ENCODE measurements at regions not wholly inside any gene's neighbourhood (a gene's known extent, or its start where the extent isn't known, plus 50 kb on each side); places are given as distances from the start of the nearest gene placed in this dataset.
A peak's percentile ranks its signal among the peaks of the same experiment; 100 is the strongest.
"Not testable (repeated sequence)": the region's sequence is repeated elsewhere in the genome, so short reads cannot be mapped to it uniquely, and the experiment has no call there.

DNA sequence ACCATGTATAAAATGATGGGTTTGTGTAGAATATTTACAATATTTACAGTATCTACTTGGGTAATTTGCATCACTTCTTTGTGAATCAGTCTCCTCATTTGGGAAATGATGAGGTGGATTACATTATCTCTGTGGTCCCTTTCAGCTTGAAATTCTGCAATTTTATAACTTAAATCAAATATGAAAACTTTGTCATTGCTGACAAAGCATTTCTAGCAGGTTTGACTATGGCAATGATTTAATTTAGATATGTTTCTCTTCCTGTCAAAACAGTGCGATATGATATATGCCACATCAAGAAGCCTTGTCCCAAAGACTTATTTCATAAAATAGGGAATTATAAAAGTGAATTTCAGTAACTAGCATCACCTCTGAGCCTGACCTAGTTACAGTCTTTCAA is 315.8 kb upstream of the MEIS2 start:
- Histone ChIP-seq H3K27me3 (ENCODE audit: insufficient read depth, low read length) (no peaks in the 10 kb centered on the region), H3K36me3 (ENCODE audit: insufficient read depth, low read length) (no peaks in the 10 kb centered on the region), H3K9me3 (ENCODE audit: insufficient read depth, low read depth, low read length) (no peaks in the 10 kb centered on the region), H3K27ac (ENCODE audit: low read depth, low read length) (no peak overlapping the region), H3K4me3 (ENCODE audit: low read length) (no peak overlapping the region), H3K4me1 (ENCODE audit: insufficient read depth, low read length) (no peaks in the 10 kb centered on the region), H3K9ac (ENCODE audit: low read depth, low read length) (no peak overlapping the region)
- 100% methylated on average over 1 of the region's 1 CpG for WGBS

- Histone ChIP-seq H3K9me3 (ENCODE audit: insufficient read depth, low read depth, low read length) (no peaks in the 10 kb centered on the region), H3K4me1 (ENCODE audit: insufficient read depth, low read length) (no peaks in the 10 kb centered on the region), H3K36me3 (ENCODE audit: insufficient read depth, low read length) (no peaks in the 10 kb centered on the region), H3K27ac (ENCODE audit: low read depth, low read length) (no peak overlapping the region), H3K27me3 (ENCODE audit: insufficient read depth, low read length) (no peaks in the 10 kb centered on the region), H3K4me3 (ENCODE audit: low read length) (no peak overlapping the region), H3K9ac (ENCODE audit: low read depth, low read length) (no peak overlapping the region)
- 78% methylated on average over 1 of the region's 1 CpG for WGBS
Observed at GRCh38 chr15:37425541-37425940, 325.2 kb upstream of the MEIS2 start.

DNA sequence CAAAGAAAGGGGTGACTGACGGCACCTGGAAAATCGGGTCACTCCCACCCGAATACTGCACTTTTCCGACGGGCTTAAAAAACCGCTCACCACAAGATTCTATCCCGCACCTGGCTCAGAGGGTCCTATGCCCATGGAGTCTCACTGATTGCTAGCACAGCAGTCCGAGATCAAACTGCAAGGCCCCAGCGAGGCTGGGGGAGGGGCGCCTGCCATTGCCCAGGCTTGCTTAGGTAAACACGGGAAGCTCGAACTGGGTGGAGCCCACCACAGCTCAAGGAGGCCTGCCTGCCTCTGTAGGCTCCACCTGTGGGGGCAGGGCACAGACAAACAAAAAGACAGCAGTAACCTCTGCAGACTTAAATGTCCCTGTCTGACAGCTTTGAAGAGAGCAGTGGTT is 327.0 kb upstream of the MEIS2 start:
- H3K36me3 ChIP-seq (ENCODE audit: insufficient read depth, low read length); H3K9ac ChIP-seq (ENCODE audit: low read depth, low read length); H3K4me1 ChIP-seq (ENCODE audit: insufficient read depth, low read length); H3K27me3 ChIP-seq (ENCODE audit: insufficient read depth, low read length); H3K9me3 ChIP-seq (ENCODE audit: insufficient read depth, low read depth, low read length); H3K27ac ChIP-seq (ENCODE audit: low read depth, low read length): not testable (repeated sequence)
- 62% methylated on average over 12 of the region's 12 CpGs for WGBS
- H3K4me3 ChIP-seq (ENCODE audit: low read length) = peak overlapping the region; percentile 20; the same call in 1 of the 2 replicates

DNA sequence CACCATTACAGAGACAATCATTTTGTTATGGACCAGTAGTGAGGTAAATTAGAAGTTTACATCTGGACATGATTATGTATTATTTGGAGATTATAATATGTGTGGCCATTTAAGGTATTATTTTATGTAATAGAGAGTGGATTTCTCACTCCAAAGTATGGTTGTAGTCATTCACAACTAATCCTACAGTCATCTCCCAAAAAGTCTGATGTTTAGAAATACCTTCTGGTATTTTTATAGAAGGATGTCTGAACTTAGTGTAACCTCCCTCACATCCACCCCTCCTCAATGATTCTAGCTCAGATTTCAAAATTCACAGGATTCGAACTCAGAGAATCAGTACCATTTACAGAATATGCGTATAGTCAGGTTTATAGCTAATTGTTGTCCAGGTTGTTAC is 346.6 kb upstream of the MEIS2 start:
- no CpG with 5 or more reads among the region's 2 CpGs for WGBS
- Histone ChIP-seq H3K9ac (ENCODE audit: low read depth, low read length) (no peak overlapping the region), H3K36me3 (ENCODE audit: insufficient read depth, low read length) (no peaks in the 10 kb centered on the region), H3K4me1 (ENCODE audit: insufficient read depth, low read length) (no peaks in the 10 kb centered on the region), H3K4me3 (ENCODE audit: low read length) (no peak overlapping the region), H3K27me3 (ENCODE audit: insufficient read depth, low read length) (no peaks in the 10 kb centered on the region), H3K9me3 (ENCODE audit: insufficient read depth, low read depth, low read length) (peaks cover 5% of the 10 kb centered on the region), H3K27ac (ENCODE audit: low read depth, low read length) (no peak overlapping the region)

DNA sequence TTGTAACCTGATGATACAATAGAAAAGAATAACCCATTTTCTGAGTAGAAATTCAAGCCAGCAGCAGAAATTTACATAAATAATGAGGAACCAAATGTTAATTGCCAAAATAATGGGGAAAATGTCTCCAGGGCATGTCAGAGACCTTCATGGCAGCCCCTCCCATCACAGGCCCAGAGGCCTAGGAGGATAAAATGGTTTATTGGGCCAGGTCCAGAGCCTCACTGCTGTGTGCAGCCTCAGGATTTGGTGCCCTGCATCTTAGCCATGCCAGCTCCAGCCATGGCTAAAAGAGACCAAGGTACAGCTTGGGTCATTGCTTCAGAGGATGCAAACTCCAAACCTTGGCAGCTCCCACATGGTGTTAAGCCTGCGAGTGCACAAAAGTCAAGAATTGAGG is 352.1 kb upstream of the MEIS2 start:
- 98% methylated on average over 1 of the region's 1 CpG for WGBS
- H3K4me3 ChIP-seq (ENCODE audit: low read length) = no peak overlapping the region
- peaks cover 23% of the 10 kb centered on the region for H3K9me3 ChIP-seq (ENCODE audit: insufficient read depth, low read depth, low read length)
- no peaks in the 10 kb centered on the region for H3K36me3 ChIP-seq (ENCODE audit: insufficient read depth, low read length)
- no peaks in the 10 kb centered on the region for H3K27me3 ChIP-seq (ENCODE audit: insufficient read depth, low read length)
- H3K27ac ChIP-seq (ENCODE audit: low read depth, low read length) = no peak overlapping the region
- H3K9ac ChIP-seq (ENCODE audit: low read depth, low read length) = no peak overlapping the region
- H3K4me1 ChIP-seq (ENCODE audit: insufficient read depth, low read length) = no peaks in the 10 kb centered on the region

- H3K9me3 ChIP-seq (ENCODE audit: insufficient read depth, low read depth, low read length) = no peaks in the 10 kb centered on the region
- no peaks in the 10 kb centered on the region for H3K27me3 ChIP-seq (ENCODE audit: insufficient read depth, low read length)
- no peaks in the 10 kb centered on the region for H3K36me3 ChIP-seq (ENCODE audit: insufficient read depth, low read length)
- H3K4me1 ChIP-seq (ENCODE audit: insufficient read depth, low read length) = no peaks in the 10 kb centered on the region
- H3K27ac ChIP-seq (ENCODE audit: low read depth, low read length) = no peak overlapping the region
- WGBS = 42% methylated on average over 2 of the region's 3 CpGs
- H3K9ac ChIP-seq (ENCODE audit: low read depth, low read length) = no peak overlapping the region
- H3K4me3 ChIP-seq (ENCODE audit: low read length) = no peak overlapping the region
Observed at GRCh38 chr15:37480482-37480881, 380.1 kb upstream of the MEIS2 start.

- Histone ChIP-seq H3K9ac (ENCODE audit: low read depth, low read length) (no peak overlapping the region), H3K36me3 (ENCODE audit: insufficient read depth, low read length) (no peaks in the 10 kb centered on the region), H3K27me3 (ENCODE audit: insufficient read depth, low read length) (no peaks in the 10 kb centered on the region), H3K4me1 (ENCODE audit: insufficient read depth, low read length) (no peaks in the 10 kb centered on the region), H3K9me3 (ENCODE audit: insufficient read depth, low read depth, low read length) (no peaks in the 10 kb centered on the region), H3K4me3 (ENCODE audit: low read length) (no peak overlapping the region), H3K27ac (ENCODE audit: low read depth, low read length) (no peak overlapping the region)
- WGBS = 96% methylated on average over 1 of the region's 1 CpG
Observed at GRCh38 chr15:37481126-37481525, 380.8 kb upstream of the MEIS2 start.

DNA sequence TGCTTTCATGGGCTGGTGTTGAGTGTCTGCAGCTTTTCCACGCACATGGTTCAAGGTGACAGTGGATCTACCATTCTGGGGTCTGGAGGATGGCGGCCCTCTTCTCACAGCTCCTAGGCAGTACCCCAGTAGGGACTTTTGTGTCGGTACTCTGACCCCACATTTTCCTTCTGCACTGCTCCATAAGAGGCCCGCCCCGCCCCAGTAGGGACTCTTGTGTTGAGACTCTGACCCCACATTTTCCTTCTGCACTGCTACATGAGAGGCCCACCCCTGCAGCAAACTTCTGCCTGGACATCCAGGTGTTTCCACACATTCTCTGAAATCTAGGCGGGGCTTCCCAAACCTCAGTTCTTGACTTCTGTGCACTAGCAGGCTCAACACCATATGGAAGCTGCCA is 383.4 kb upstream of the MEIS2 start:
- 95% methylated on average over 6 of the region's 6 CpGs for WGBS
- H3K4me1 ChIP-seq (ENCODE audit: insufficient read depth, low read length) = no peaks in the 10 kb centered on the region
- no peaks in the 10 kb centered on the region for H3K27me3 ChIP-seq (ENCODE audit: insufficient read depth, low read length)
- no peaks in the 10 kb centered on the region for H3K9me3 ChIP-seq (ENCODE audit: insufficient read depth, low read depth, low read length)
- H3K36me3 ChIP-seq (ENCODE audit: insufficient read depth, low read length) = no peaks in the 10 kb centered on the region
- H3K4me3 ChIP-seq (ENCODE audit: low read length) = no peak overlapping the region
- no peak overlapping the region for H3K9ac ChIP-seq (ENCODE audit: low read depth, low read length)
- H3K27ac ChIP-seq (ENCODE audit: low read depth, low read length) = no peak overlapping the region

DNA sequence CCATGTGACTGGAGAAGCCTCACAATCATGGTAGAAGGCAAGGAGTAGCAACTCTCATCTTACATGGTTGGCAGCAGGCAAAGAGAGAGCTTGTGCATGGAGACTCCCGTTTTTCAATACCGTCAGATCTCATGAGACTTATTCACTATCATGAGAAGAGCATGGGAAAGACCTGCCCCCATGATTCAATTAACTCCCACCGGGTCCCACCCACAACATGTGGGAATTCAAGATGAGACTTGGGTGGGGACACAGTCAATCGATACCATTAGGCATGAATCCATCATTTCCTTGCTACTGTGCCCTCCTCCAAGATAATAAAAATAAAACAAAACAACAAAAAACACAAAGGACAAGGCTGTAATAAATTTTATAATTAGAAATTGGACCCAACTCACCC is 384.7 kb upstream of the MEIS2 start:
- H3K4me1 ChIP-seq (ENCODE audit: insufficient read depth, low read length) = no peaks in the 10 kb centered on the region
- H3K36me3 ChIP-seq (ENCODE audit: insufficient read depth, low read length) = no peaks in the 10 kb centered on the region
- H3K9ac ChIP-seq (ENCODE audit: low read depth, low read length) = no peak overlapping the region
- no peak overlapping the region for H3K4me3 ChIP-seq (ENCODE audit: low read length)
- 85% methylated on average over 4 of the region's 4 CpGs for WGBS
- H3K27me3 ChIP-seq (ENCODE audit: insufficient read depth, low read length) = no peaks in the 10 kb centered on the region
- H3K27ac ChIP-seq (ENCODE audit: low read depth, low read length) = no peak overlapping the region
- no peaks in the 10 kb centered on the region for H3K9me3 ChIP-seq (ENCODE audit: insufficient read depth, low read depth, low read length)

GRCh38 chr15:37490707-37491106 is 390.4 kb upstream of the MEIS2 start:
- Histone ChIP-seq H3K4me3 (ENCODE audit: low read length) (no peak overlapping the region), H3K9me3 (ENCODE audit: insufficient read depth, low read depth, low read length) (no peaks in the 10 kb centered on the region)
- WGBS = 96% methylated on average over 26 of the region's 26 CpGs

GRCh38 chr15:37516621-37517020 is 416.3 kb upstream of the MEIS2 start:
- Histone ChIP-seq H3K27ac (ENCODE audit: low read depth, low read length) (no peak overlapping the region), H3K36me3 (ENCODE audit: insufficient read depth, low read length) (no peaks in the 10 kb centered on the region), H3K9ac (ENCODE audit: low read depth, low read length) (no peak overlapping the region), H3K9me3 (ENCODE audit: insufficient read depth, low read depth, low read length) (no peaks in the 10 kb centered on the region), H3K4me1 (ENCODE audit: insufficient read depth, low read length) (no peaks in the 10 kb centered on the region), H3K4me3 (ENCODE audit: low read length) (no peak overlapping the region), H3K27me3 (ENCODE audit: insufficient read depth, low read length) (no peaks in the 10 kb centered on the region)
- 87% methylated on average over 3 of the region's 3 CpGs for WGBS

More at GRCh38 chr15:37490707-37491106, 390.4 kb upstream of the MEIS2 start:
- H3K4me1 ChIP-seq (ENCODE audit: insufficient read depth, low read length) = no peaks in the 10 kb centered on the region
- H3K27me3 ChIP-seq (ENCODE audit: insufficient read depth, low read length) = no peaks in the 10 kb centered on the region
- no peaks in the 10 kb centered on the region for H3K36me3 ChIP-seq (ENCODE audit: insufficient read depth, low read length)
- no peak overlapping the region for H3K9ac ChIP-seq (ENCODE audit: low read depth, low read length)
- H3K27ac ChIP-seq (ENCODE audit: low read depth, low read length) = no peak overlapping the region

- Histone ChIP-seq H3K36me3 (ENCODE audit: insufficient read depth, low read length) (no peaks in the 10 kb centered on the region), H3K27me3 (ENCODE audit: insufficient read depth, low read length) (no peaks in the 10 kb centered on the region), H3K4me3 (ENCODE audit: low read length) (no peak overlapping the region), H3K9me3 (ENCODE audit: insufficient read depth, low read depth, low read length) (no peaks in the 10 kb centered on the region), H3K27ac (ENCODE audit: low read depth, low read length) (no peak overlapping the region), H3K9ac (ENCODE audit: low read depth, low read length) (no peak overlapping the region), H3K4me1 (ENCODE audit: insufficient read depth, low read length) (no peaks in the 10 kb centered on the region)
- 94% methylated on average over 3 of the region's 6 CpGs for WGBS
Observed at GRCh38 chr15:37517191-37517895, 417.0 kb upstream of the MEIS2 start.
